ENCODE measurements at regions not wholly inside any gene's neighbourhood (a gene's known extent, or its start where the extent isn't known, plus 50 kb on each side); places are given as distances from the start of the nearest gene placed in this dataset.

- intact Hi-C loops (cut with micrococcal nuclease) = no loop called here
- H3K36me3 Mint-ChIP-seq (ENCODE audit: low read depth) = no peaks in the 10 kb centered on the region
- DNase-seq (no peak), ATAC-seq (ENCODE audit: low read depth) (no peak)
- no peaks in the 10 kb centered on the region for H3K4me1 Mint-ChIP-seq
- H3K27ac Mint-ChIP-seq = no peak overlapping the region
- no peak for TF ChIP-seq CTCF (IDR thresholded peaks at IDR 0.05)
- H3K27me3 Mint-ChIP-seq = peaks cover 2% of the 10 kb centered on the region
- H3K4me3 Mint-ChIP-seq = no peak overlapping the region
- H3K9me3 Mint-ChIP-seq = no peaks in the 10 kb centered on the region
- ChIA-PET CTCF (no interaction called here), POLR2A (no interaction called here)
Measured at GRCh38 chr10:117688358-117688757, 145.8 kb downstream of the EMX2 start.

GRCh38 chr10:117689566-117689965 lies 147.0 kb downstream of the EMX2 start:
- H3K27me3 Mint-ChIP-seq = peaks cover 2% of the 10 kb centered on the region
- intact Hi-C loops (cut with micrococcal nuclease) = no loop called here
- H3K4me3 Mint-ChIP-seq = no peak overlapping the region
- ChIA-PET CTCF (no interaction called here), POLR2A (no interaction called here)
- ATAC-seq (ENCODE audit: low read depth) (no peak), DNase-seq (no peak)
- TF ChIP-seq CTCF (IDR thresholded peaks at IDR 0.05) = no peak
- no peaks in the 10 kb centered on the region for H3K4me1 Mint-ChIP-seq
- H3K36me3 Mint-ChIP-seq (ENCODE audit: low read depth) = no peaks in the 10 kb centered on the region
- no peak overlapping the region for H3K27ac Mint-ChIP-seq
- no peaks in the 10 kb centered on the region for H3K9me3 Mint-ChIP-seq

GRCh38 chr10:117690359-117690758 lies 147.8 kb downstream of the EMX2 start:
- no peak for ATAC-seq (ENCODE audit: low read depth)

GRCh38 chr10:117694190-117694589 lies 151.6 kb downstream of the EMX2 start:
- TF ChIP-seq CTCF (IDR thresholded peaks at IDR 0.05) = no peak
- DNase-seq = no peak
- H3K4me1 Mint-ChIP-seq = no peaks in the 10 kb centered on the region
- intact Hi-C loops (cut with micrococcal nuclease) = no loop called here
- no peak overlapping the region for H3K27ac Mint-ChIP-seq
- ChIA-PET POLR2A (no interaction called here), CTCF (no interaction called here)
- H3K36me3 Mint-ChIP-seq (ENCODE audit: low read depth) = no peaks in the 10 kb centered on the region
- H3K4me3 Mint-ChIP-seq = no peak overlapping the region
- no peak for ATAC-seq (ENCODE audit: low read depth)
- no peaks in the 10 kb centered on the region for H3K9me3 Mint-ChIP-seq
- no peaks in the 10 kb centered on the region for H3K27me3 Mint-ChIP-seq

More at GRCh38 chr10:117690359-117690758, 147.8 kb downstream of the EMX2 start:
- Mint-ChIP-seq H3K36me3 (ENCODE audit: low read depth) (no peaks in the 10 kb centered on the region), H3K4me3 (no peak overlapping the region), H3K27me3 (peaks cover 2% of the 10 kb centered on the region), H3K9me3 (no peaks in the 10 kb centered on the region), H3K27ac (no peak overlapping the region), H3K4me1 (no peaks in the 10 kb centered on the region)
- POLR2A ChIA-PET = no interaction called here
- CTCF ChIA-PET = no interaction called here
- no peak for DNase-seq
- intact Hi-C loops (cut with micrococcal nuclease) = no loop called here
- TF ChIP-seq CTCF (IDR thresholded peaks at IDR 0.05) = no peak

- ATAC-seq (ENCODE audit: low read depth) (no peak), DNase-seq (no peak)
- H3K4me1 Mint-ChIP-seq = no peaks in the 10 kb centered on the region
- H3K9me3 Mint-ChIP-seq = no peaks in the 10 kb centered on the region
- H3K4me3 Mint-ChIP-seq = no peak overlapping the region
- H3K27me3 Mint-ChIP-seq = no peaks in the 10 kb centered on the region
- no peaks in the 10 kb centered on the region for H3K36me3 Mint-ChIP-seq (ENCODE audit: low read depth)
- ChIA-PET CTCF (no interaction called here), POLR2A (no interaction called here)
- H3K27ac Mint-ChIP-seq = no peak overlapping the region
- no peak for TF ChIP-seq CTCF (IDR thresholded peaks at IDR 0.05)
- intact Hi-C loops (cut with micrococcal nuclease) = no loop called here
Measured at GRCh38 chr10:117697402-117697801, 154.9 kb downstream of the EMX2 start.

Measured in activated B cell treated with CpG ODN at 0.5 μM for 24 hours (primary cell).